Lower leg skin (tissue), 3 donors: ENCODE measurements at regions not wholly inside any gene's neighbourhood (a gene's known extent, or its start where the extent isn't known, plus 50 kb on each side); places are given as distances from the start of the nearest gene placed in this dataset.

Source experiments
- CTCF ChIP-seq, 3 donors: fragments of 450-650 bp; IDR thresholded peaks; one replicate each; pipeline ENCODE4 v1.5.1; 2016; ENCODE audit warnings: antibody characterized with exemption in 3 of 3, mild to moderate bottlenecking in 3 of 3, moderate library complexity in 2 of 3
- POLR2A ChIP-seq, 2 donors: fragments of 450-650 bp; IDR thresholded peaks; one replicate each; pipeline ENCODE4 v1.6.1; 2016 to 2017; ENCODE audit warnings: antibody characterized with exemption in 2 of 2, mild to moderate bottlenecking in 1 of 2, moderate library complexity in 1 of 2

DNA sequence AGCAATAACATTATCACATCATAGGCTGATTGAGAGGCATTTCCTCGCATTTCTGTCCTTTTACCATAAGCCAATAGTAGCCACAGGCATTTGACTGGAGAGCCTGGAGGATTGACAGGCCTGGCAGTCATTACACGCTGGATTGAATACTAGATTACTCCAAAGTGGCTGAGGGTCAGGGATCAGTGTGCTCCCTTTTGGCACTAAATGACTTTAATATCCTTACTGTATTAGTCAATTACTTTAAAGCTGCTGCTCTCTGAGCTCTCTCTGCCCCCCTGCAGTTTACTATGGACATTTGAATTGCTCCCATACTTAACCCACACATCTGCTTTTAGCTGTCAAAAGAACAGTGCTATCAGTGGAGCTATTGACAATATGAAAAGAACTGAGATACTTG is 302.0 kb downstream of the TFEC start:
- TF ChIP-seq CTCF (IDR thresholded peaks at IDR 0.05) (no peak), POLR2A (IDR thresholded peaks at IDR 0.05) (no peak)
